Subcutaneous abdominal adipose tissue (tissue), 5 donors: ENCODE measurements at regions not wholly inside any gene's neighbourhood (a gene's known extent, or its start where the extent isn't known, plus 50 kb on each side); places are given as distances from the start of the nearest gene placed in this dataset.
"Not testable (repeated sequence)": the region's sequence is repeated elsewhere in the genome, so short reads cannot be mapped to it uniquely, and the experiment has no call there.

Source experiments
- H3K27ac ChIP-seq: one replicate; pipeline ENCODE4 v1.7.0; 2013; ENCODE audit warnings: low read depth, mild to moderate bottlenecking, inconsistent platforms, low read length, moderate library complexity
- H3K27me3 ChIP-seq, 5 donors: one replicate each; pipeline ENCODE4 v1.7.0; 2013; ENCODE audit warnings: low read length in 5 of 5, inconsistent platforms in 1 of 5; ENCODE audit not compliant: control insufficient read depth in 5 of 5, insufficient read depth in 4 of 5
- H3K36me3 ChIP-seq, 5 donors: one replicate each; pipeline ENCODE4 v1.7.0; 2013; ENCODE audit warnings: low read length in 5 of 5; ENCODE audit not compliant: control insufficient read depth in 5 of 5, insufficient read depth in 5 of 5
- H3K4me1 ChIP-seq, 5 donors: one replicate each; pipeline ENCODE4 v1.7.0; 2013; ENCODE audit warnings: low read length in 5 of 5, mild to moderate bottlenecking in 3 of 5, moderate library complexity in 1 of 5; ENCODE audit not compliant: control insufficient read depth in 5 of 5, insufficient read depth in 5 of 5
- H3K4me3 ChIP-seq, 5 donors: one replicate each; pipeline ENCODE4 v1.7.0; 2013; ENCODE audit warnings: low read length in 5 of 5, low read depth in 1 of 5
- H3K9ac ChIP-seq, 5 donors: one replicate each; pipeline ENCODE4 v1.7.0; 2013; ENCODE audit warnings: low read length in 5 of 5, mild to moderate bottlenecking in 4 of 5, moderate library complexity in 3 of 5
- H3K9me3 ChIP-seq, 5 donors: one replicate each; pipeline ENCODE4 v1.7.0; 2013; ENCODE audit warnings: low read length in 5 of 5; ENCODE audit not compliant: control insufficient read depth in 5 of 5
- donor health status: healthy.
- donor health status: healthy.
- donor health status: healthy.
- donor health status: healthy.
- donor health status: healthy.

DNA sequence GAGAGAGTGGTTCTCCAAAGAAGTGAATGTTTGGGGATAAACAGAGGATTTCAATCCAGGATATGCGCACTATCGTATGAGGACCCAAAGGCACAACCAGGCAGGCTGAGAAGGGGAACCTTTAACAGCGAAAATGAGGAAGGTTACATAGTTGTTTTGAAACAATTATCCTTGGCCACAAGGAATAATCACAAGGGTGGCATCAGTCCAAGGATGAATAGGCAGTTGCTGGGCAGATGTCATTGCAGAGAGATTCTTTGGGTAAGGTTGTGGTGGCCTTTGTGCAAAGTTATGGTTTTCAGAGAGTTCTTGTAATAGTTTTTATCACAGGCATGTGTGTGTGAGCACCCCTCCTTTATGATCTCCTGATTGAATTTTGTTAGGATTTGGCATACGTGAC, 58.9 kb upstream of the NBPF20 start:
- H3K9ac ChIP-seq, H3K27me3 ChIP-seq, H3K4me3 ChIP-seq, H3K27ac ChIP-seq, H3K36me3 ChIP-seq, H3K4me1 ChIP-seq, H3K9me3 ChIP-seq: not testable (repeated sequence)

DNA sequence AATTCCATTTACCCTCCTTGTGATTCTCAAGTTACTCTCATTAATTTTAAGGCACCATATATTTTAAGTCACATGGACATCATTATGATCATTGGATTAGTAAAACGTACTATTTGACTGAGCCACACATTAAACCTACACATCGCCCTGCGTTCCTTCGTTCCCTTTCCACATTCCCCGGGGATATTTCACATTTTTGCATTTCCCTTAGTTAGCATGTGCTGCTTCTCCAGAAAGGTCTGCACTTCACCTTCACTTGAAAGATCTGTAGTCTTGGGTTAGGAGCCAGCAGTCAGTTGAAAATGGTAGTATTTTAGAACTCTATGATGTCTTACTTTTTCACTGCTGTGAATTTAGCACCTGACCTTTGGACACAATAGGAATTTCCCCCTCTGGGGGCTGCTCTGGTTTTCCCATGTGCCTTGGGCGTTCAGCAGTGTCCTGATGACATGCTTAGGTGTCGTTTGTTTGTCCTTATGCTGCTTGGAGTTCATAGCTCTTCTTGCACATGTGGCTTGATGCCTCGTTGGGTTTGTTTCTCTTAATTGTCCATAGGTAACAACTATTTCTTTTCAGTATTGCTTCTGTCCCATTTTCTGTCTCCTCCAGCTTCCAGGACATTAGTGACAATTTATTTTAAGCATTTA, 56.9 kb upstream of the NBPF20 start:
- H3K27ac ChIP-seq, H3K9ac ChIP-seq, H3K4me3 ChIP-seq, H3K27me3 ChIP-seq, H3K9me3 ChIP-seq, H3K4me1 ChIP-seq, H3K36me3 ChIP-seq: not testable (repeated sequence)

GRCh38 chr1:145475962-145476361, 50.6 kb upstream of the NBPF20 start:
- not testable (repeated sequence) for H3K9me3 ChIP-seq, H3K27ac ChIP-seq, H3K27me3 ChIP-seq, H3K9ac ChIP-seq, H3K36me3 ChIP-seq, H3K4me1 ChIP-seq, H3K4me3 ChIP-seq

- H3K4me3 ChIP-seq, H3K27ac ChIP-seq, H3K36me3 ChIP-seq, H3K4me1 ChIP-seq, H3K9ac ChIP-seq, H3K27me3 ChIP-seq, H3K9me3 ChIP-seq: not testable (repeated sequence)
Observed at GRCh38 chr1:145475369-145475915, 50.0 kb upstream of the NBPF20 start.
